ENCODE measurements at regions not wholly inside any gene's neighbourhood (a gene's known extent, or its start where the extent isn't known, plus 50 kb on each side); places are given as distances from the start of the nearest gene placed in this dataset.

- TF ChIP-seq, protein P1, sequence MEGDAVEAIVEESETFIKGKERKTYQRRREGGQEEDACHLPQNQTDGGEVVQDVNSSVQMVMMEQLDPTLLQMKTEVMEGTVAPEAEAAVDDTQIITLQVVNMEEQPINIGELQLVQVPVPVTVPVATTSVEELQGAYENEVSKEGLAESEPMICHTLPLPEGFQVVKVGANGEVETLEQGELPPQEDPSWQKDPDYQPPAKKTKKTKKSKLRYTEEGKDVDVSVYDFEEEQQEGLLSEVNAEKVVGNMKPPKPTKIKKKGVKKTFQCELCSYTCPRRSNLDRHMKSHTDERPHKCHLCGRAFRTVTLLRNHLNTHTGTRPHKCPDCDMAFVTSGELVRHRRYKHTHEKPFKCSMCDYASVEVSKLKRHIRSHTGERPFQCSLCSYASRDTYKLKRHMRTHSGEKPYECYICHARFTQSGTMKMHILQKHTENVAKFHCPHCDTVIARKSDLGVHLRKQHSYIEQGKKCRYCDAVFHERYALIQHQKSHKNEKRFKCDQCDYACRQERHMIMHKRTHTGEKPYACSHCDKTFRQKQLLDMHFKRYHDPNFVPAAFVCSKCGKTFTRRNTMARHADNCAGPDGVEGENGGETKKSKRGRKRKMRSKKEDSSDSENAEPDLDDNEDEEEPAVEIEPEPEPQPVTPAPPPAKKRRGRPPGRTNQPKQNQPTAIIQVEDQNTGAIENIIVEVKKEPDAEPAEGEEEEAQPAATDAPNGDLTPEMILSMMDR (IDR thresholded peaks at IDR 0.05; ENCODE audit: poor library complexity, severe bottlenecking) = no peak
- TF ChIP-seq SMC3 (conservative IDR thresholded peaks at IDR 0.05; ENCODE audit: poor library complexity) (no peak), TAF1 (IDR thresholded peaks at IDR 0.05; ENCODE audit: low read depth) (no peak), RAD21 (conservative IDR thresholded peaks at IDR 0.05) (no peak), POLR2AphosphoS5 (IDR thresholded peaks at IDR 0.05) (no peak)
Observed at GRCh38 chr6:163651915-163652668, 237.6 kb downstream of the QKI start.

All from neural cell (in vitro differentiated cells).